Neutrophil (primary cell): ENCODE measurements at regions not wholly inside any gene's neighbourhood (a gene's known extent, or its start where the extent isn't known, plus 50 kb on each side); places are given as distances from the start of the nearest gene placed in this dataset.

Source experiments
- H3K27ac ChIP-seq: fragments of 200-600 bp; sonication (generic); 2 replicates; pipeline ENCODE4 v1.5.1; 2016; ENCODE audit warnings: mild to moderate bottlenecking, moderate library complexity
- H3K27me3 ChIP-seq: fragments of 200-600 bp; sonication (generic); 2 replicates; pipeline ENCODE4 v1.6.0; 2016; ENCODE audit warnings: mild to moderate bottlenecking
- H3K36me3 ChIP-seq: fragments of 200-600 bp; sonication (generic); 2 replicates; pipeline ENCODE4 v1.5.1; 2017
- H3K4me1 ChIP-seq, 2 experiments: fragments of 200-600 bp in 1 of 2; sonication (generic) in 1 of 2; 1 replicate in 1 of 2; 2 replicates in 1 of 2; pipeline versions ENCODE4 v1.5.1 to v1.6.1; 2013 to 2016; ENCODE audit warnings: low read depth in 1 of 2, low read length in 1 of 2, mild to moderate bottlenecking in 1 of 2, moderate library complexity in 1 of 2; ENCODE audit not compliant: control insufficient read depth in 1 of 2, insufficient read depth in 1 of 2
- H3K4me3 ChIP-seq, 2 experiments: fragments of 200-600 bp in 1 of 2; sonication (generic) in 1 of 2; 1 replicate in 1 of 2; 2 replicates in 1 of 2; pipeline ENCODE4 v1.5.1; 2013 to 2016; ENCODE audit warnings: low read depth in 1 of 2, low read length in 1 of 2, mild to moderate bottlenecking in 1 of 2, moderate library complexity in 1 of 2
- H3K9me3 ChIP-seq: fragments of 200-600 bp; sonication (generic); 2 replicates; pipeline ENCODE4 v1.5.1; 2016
- TF ChIP-seq, protein P1 (sequence below): fragments of 200-600 bp; sonication (generic); IDR thresholded peaks from 2 replicates; pipeline ENCODE4 v1.5.1; 2016; ENCODE audit warnings: antibody characterized with exemption

DNA sequence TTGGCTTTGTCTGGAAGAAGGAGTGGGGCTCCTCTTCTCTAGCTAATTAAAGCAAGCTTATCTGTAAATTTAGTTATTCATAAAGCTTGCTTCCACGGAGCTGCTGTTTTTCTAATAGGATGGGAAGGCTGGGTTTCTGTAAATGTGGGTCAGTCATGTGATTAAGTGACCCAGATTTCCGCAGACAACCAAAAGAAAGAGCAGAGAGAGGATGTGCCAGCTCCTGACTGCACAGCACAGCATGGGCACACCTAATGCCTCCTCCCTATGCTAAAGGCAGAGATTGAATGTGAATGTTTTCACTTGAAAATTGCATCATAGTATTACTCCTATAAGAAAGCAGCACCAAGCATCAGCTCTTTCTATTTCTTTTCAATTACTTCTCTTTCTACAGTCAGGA, 160.2 kb downstream of the FAT3 start:
- H3K9me3 ChIP-seq, result no peaks in the 10 kb centered on the region
- no peak overlapping the region for H3K27ac ChIP-seq

DNA sequence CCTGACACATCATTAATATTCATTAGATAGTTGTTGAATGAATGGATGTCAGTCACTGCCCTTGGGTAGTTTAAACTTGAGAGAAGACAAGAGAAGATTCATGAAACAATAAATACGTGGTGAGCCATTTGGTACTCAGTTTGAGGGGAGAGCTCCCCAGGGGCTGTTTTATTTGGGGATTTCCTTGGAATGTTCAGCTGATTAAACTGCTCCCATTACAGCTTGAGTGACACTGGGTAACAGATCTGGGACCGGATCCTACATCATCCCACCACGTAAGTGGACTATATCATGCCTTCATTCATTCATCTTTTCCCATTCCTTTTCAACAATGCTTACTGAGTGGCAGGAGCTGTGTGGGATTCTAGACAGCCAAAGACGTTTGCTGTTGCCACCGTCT, 162.0 kb downstream of the FAT3 start:
- Histone ChIP-seq H3K9me3 (no peaks in the 10 kb centered on the region), H3K27ac (no peak overlapping the region), H3K4me3 (no peak overlapping the region), H3K27me3 (no peaks in the 10 kb centered on the region), H3K36me3 (no peaks in the 10 kb centered on the region), H3K4me1 (no peaks in the 10 kb centered on the region)
- TF ChIP-seq, protein P1, sequence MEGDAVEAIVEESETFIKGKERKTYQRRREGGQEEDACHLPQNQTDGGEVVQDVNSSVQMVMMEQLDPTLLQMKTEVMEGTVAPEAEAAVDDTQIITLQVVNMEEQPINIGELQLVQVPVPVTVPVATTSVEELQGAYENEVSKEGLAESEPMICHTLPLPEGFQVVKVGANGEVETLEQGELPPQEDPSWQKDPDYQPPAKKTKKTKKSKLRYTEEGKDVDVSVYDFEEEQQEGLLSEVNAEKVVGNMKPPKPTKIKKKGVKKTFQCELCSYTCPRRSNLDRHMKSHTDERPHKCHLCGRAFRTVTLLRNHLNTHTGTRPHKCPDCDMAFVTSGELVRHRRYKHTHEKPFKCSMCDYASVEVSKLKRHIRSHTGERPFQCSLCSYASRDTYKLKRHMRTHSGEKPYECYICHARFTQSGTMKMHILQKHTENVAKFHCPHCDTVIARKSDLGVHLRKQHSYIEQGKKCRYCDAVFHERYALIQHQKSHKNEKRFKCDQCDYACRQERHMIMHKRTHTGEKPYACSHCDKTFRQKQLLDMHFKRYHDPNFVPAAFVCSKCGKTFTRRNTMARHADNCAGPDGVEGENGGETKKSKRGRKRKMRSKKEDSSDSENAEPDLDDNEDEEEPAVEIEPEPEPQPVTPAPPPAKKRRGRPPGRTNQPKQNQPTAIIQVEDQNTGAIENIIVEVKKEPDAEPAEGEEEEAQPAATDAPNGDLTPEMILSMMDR, result no peak

More for the DNA sequence above, 160.2 kb downstream of the FAT3 start:
- H3K4me1 ChIP-seq, result no peaks in the 10 kb centered on the region
- no peaks in the 10 kb centered on the region for H3K27me3 ChIP-seq
- H3K36me3 ChIP-seq, result no peaks in the 10 kb centered on the region
- TF ChIP-seq, protein P1, result no peak
- H3K4me3 ChIP-seq, result no peak overlapping the region

DNA sequence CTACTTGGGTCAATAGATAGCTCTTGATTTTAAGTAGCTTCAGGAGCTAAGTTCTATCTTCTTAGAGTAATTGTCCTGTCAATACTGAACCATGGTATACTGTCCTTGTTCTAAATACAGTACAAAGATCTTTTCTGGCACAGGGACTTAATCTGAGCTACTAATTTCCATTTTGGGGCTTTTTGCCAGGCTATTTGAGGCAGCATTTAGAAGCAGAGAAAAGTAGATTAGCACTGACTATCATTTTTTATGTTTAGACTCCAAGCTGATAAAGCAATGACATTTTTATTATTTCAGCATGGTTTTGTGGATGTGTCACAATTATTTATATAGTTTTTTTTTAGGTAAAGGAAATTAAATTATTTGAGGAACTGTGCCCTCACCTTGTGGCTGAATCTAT, 163.2 kb downstream of the FAT3 start:
- H3K36me3 ChIP-seq, result no peaks in the 10 kb centered on the region
- no peaks in the 10 kb centered on the region for H3K4me1 ChIP-seq
- H3K27ac ChIP-seq, result no peak overlapping the region
- TF ChIP-seq, protein P1, result no peak
- H3K4me3 ChIP-seq, result no peak overlapping the region
- no peaks in the 10 kb centered on the region for H3K27me3 ChIP-seq
- H3K9me3 ChIP-seq, result no peaks in the 10 kb centered on the region

DNA sequence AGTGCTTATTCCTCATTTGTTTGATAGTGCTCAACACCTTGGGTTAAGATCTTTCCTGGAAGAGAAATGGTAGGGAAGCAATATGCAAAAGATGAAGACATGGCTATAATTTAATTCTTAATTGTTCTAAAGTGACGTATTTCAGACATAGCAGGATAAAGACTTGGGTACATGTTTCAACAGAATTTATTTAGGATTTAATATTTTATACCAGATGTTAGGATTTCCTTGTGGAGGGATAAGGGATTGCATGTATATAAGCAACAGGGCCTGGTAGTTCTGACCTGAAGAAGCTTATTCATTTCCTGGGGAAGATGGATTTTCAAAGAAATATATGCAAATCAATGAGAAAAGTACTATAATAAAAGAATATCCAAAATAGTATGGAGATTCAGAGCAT, 163.8 kb downstream of the FAT3 start:
- no peaks in the 10 kb centered on the region for H3K9me3 ChIP-seq
- H3K4me3 ChIP-seq, result no peak overlapping the region
- TF ChIP-seq, protein P1, result no peak
- H3K27ac ChIP-seq, result no peak overlapping the region
- no peaks in the 10 kb centered on the region for H3K36me3 ChIP-seq
- H3K4me1 ChIP-seq, result no peaks in the 10 kb centered on the region
- H3K27me3 ChIP-seq, result no peaks in the 10 kb centered on the region

DNA sequence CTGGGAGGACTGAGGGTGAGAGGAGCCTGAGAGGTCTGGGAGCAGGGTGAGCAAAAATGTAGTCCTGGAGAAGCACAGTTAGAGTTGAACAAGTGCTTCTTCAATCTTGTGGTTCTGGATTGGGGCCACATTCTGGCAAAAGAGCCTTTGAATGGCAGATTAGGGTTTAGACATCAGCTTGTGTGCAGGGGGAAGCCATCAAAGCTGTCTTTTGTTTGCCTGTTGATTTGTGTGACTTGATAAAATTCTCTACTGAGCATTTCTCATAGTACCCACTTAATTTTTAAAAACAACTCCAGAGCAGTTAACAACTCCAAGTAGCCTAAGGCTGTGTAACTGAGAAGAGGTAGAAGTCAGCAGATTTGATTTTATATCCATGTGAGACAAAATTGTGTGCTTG, 166.2 kb downstream of the FAT3 start:
- no peaks in the 10 kb centered on the region for H3K9me3 ChIP-seq
- H3K4me1 ChIP-seq, result no peaks in the 10 kb centered on the region
- H3K4me3 ChIP-seq, result no peak overlapping the region
- no peak overlapping the region for H3K27ac ChIP-seq
- H3K36me3 ChIP-seq, result no peaks in the 10 kb centered on the region
- H3K27me3 ChIP-seq, result no peaks in the 10 kb centered on the region
- TF ChIP-seq, protein P1, result no peak

DNA sequence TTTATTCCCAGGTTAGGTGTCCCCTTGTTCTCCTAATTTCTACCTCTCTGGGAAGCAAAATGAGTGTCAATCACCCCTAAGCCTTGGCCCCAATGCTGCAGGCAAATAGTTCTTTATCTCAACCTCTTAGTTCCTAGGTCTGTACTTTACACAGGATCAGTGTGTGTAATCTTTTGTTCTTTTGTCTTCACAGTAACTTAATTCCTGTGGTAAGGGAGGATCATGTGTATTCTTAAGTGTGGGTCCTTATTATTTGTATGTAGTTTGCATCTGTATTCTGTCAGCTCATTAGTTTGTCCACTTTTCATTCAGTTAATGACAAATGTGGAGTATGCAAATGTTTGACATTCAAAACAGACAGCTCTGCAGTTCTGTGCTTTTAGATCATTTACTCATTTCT, 166.7 kb downstream of the FAT3 start:
- TF ChIP-seq, protein P1, result no peak
- Histone ChIP-seq H3K4me1 (no peaks in the 10 kb centered on the region), H3K4me3 (no peak overlapping the region), H3K27me3 (no peaks in the 10 kb centered on the region), H3K9me3 (no peaks in the 10 kb centered on the region), H3K36me3 (no peaks in the 10 kb centered on the region), H3K27ac (no peak overlapping the region)
